GM12878 (cell line): ENCODE measurements at regions not wholly inside any gene's neighbourhood (a gene's known extent, or its start where the extent isn't known, plus 50 kb on each side); places are given as distances from the start of the nearest gene placed in this dataset.

ENCODE experiments used
- ATAC-seq: fragments of 200-7000 bp; cut with Tn5 transposase; 3 replicates; pipeline ENCODE4 v1.9.1; 2020; ENCODE audit warnings: mild to moderate bottlenecking, moderate library complexity
- BruUV-seq: library from RNA; stranded (reverse); fragments of 400-500 nt; replicated peaks from 2 replicates; lab custom pipeline; 2021; lab: Mats Ljungman, UMichigan
- CTCF ChIA-PET: fragments of 300-600 bp; sonication (Branson Sonifier 250); formaldehyde crosslinking; extraction: SDS; loops from one replicate; lab custom pipeline; 2021; ENCODE audit warnings: inconsistent platforms; lab: Yijun Ruan, JAX
- POLR2A ChIA-PET: fragments of 350-600 bp; formaldehyde crosslinking; extraction: SDS; loops from one replicate; lab custom pipeline; 2021; ENCODE audit warnings: inconsistent platforms; lab: Charles Lee
- RAD21 ChIA-PET: fragments of 300-600 bp; sonication (Branson Sonifier 250); formaldehyde crosslinking; loops from one replicate; lab custom pipeline; 2023; ENCODE audit warnings: antibody characterized with exemption; ENCODE audit not compliant: unreplicated experiment; lab: Charles Lee
- SMC1A ChIA-PET: fragments of 300-600 bp; sonication (Branson Sonifier 250); formaldehyde crosslinking; loops from one replicate; lab custom pipeline; 2023; ENCODE audit not compliant: unreplicated experiment, uncharacterized antibody; lab: Charles Lee
- DNase-seq: peaks from one replicate; pipeline ENCODE4 v3.0.0-alpha.2; 2011; ENCODE audit warnings: low read depth, low spot score
- FAIRE-seq: peaks from 3 replicates; lab custom pipeline; 2011; peaks lifted over from hg19 to GRCh38; lab: Jason Lieb, UNC
- H2AFZ ChIP-seq: 2 replicates; pipeline ENCODE4 v1.6.0; 2011; ENCODE audit warnings: low read depth, low read length, control low read depth; ENCODE audit not compliant: control insufficient read depth
- H3K27ac ChIP-seq: 2 replicates; pipeline ENCODE4 v1.5.1; 2011; ENCODE audit warnings: control low read depth; ENCODE audit not compliant: control insufficient read depth, insufficient read depth
- H3K27me3 ChIP-seq, 2 experiments: replicated peaks in 1 of 2; 2 replicates each; pipeline versions ENCODE4 v1.6.0 to v1.6.1; 2011; ENCODE audit warnings: low read length in 1 of 2; ENCODE audit not compliant: control insufficient read depth in 2 of 2, insufficient read depth in 2 of 2
- H3K36me3 ChIP-seq, 2 experiments: 2 replicates each; pipeline ENCODE4 v1.5.1; 2011; ENCODE audit warnings: low read length in 1 of 2; ENCODE audit not compliant: control insufficient read depth in 2 of 2, insufficient read depth in 2 of 2
- H3K4me1 ChIP-seq: 2 replicates; pipeline ENCODE4 v1.6.1; 2011; ENCODE audit warnings: mild to moderate bottlenecking, low read length, moderate library complexity, mixed read lengths; ENCODE audit not compliant: control insufficient read depth, insufficient read depth
- H3K4me2 ChIP-seq: 2 replicates; pipeline ENCODE4 v1.6.0; 2011; ENCODE audit warnings: control low read depth; ENCODE audit not compliant: control insufficient read depth, insufficient read depth
- H3K4me3 ChIP-seq: fragments of 200-600 bp; sonication (generic); 2 replicates; pipeline ENCODE4 v1.5.1; 2016
- H3K79me2 ChIP-seq: 2 replicates; pipeline ENCODE4 v1.6.0; 2011; ENCODE audit warnings: low read length; ENCODE audit not compliant: control insufficient read depth, insufficient read depth
- H3K9ac ChIP-seq: 2 replicates; pipeline ENCODE4 v1.8.0; 2011; ENCODE audit warnings: low read length, control low read depth, mixed read lengths; ENCODE audit not compliant: control insufficient read depth, insufficient read depth
- H3K9me3 ChIP-seq: replicated peaks from 3 replicates; pipeline ENCODE4 v1.5.1; 2011; ENCODE audit warnings: mild to moderate bottlenecking, low read length; ENCODE audit not compliant: control insufficient read depth, insufficient read depth
- H4K20me1 ChIP-seq: 2 replicates; pipeline ENCODE4 v1.6.0; 2011; ENCODE audit not compliant: control insufficient read depth, insufficient read depth
- CBFB ChIP-seq: IDR thresholded peaks from 2 replicates; pipeline ENCODE4 v1.6.1; 2016; ENCODE audit warnings: antibody characterized with exemption, low read depth
- CTCF ChIP-seq, 3 experiments: IDR thresholded peaks in 2 of 3; conservative IDR thresholded peaks in 1 of 3; 2 replicates each; pipeline ENCODE4 v1.5.1; 2011; ENCODE audit warnings: low read depth in 3 of 3, low read length in 3 of 3, mild to moderate bottlenecking in 3 of 3, control low read depth in 2 of 3, moderate library complexity in 2 of 3, inconsistent platforms in 1 of 3, mixed read lengths in 1 of 3; ENCODE audit not compliant: control insufficient read depth in 2 of 3, insufficient read depth in 1 of 3; ENCODE audit errors: extremely low read depth in 1 of 3
- GABPA ChIP-seq: IDR thresholded peaks from 2 replicates; pipeline ENCODE4 v1.6.1; 2014; ENCODE audit warnings: antibody characterized with exemption, low read depth, mild to moderate bottlenecking, inconsistent platforms
- HDGF ChIP-seq: fragments of 450-650 bp; IDR thresholded peaks from 2 replicates; pipeline ENCODE4 v1.6.1; 2016; ENCODE audit warnings: antibody characterized with exemption
- HSF1 ChIP-seq: fragments of 150-350 bp; IDR thresholded peaks from 2 replicates; pipeline ENCODE4 v1.6.1; 2014; ENCODE audit warnings: mild to moderate bottlenecking, low read depth, low read length
- KLF5 ChIP-seq: fragments of 450-650 bp; IDR thresholded peaks from 2 replicates; pipeline ENCODE4 v1.6.1; 2014; ENCODE audit warnings: mild to moderate bottlenecking; ENCODE audit not compliant: partially characterized antibody
- NFYB ChIP-seq: IDR thresholded peaks from 2 replicates; pipeline ENCODE4 v1.6.1; 2011; ENCODE audit warnings: low read depth, mild to moderate bottlenecking, low read length, improper control_type of control experiment, moderate library complexity; ENCODE audit not compliant: insufficient read depth
- NRF1 ChIP-seq: conservative IDR thresholded peaks from 2 replicates; pipeline ENCODE4 v1.6.1; 2011; ENCODE audit warnings: mild to moderate bottlenecking, low read depth, low read length, improper control_type of control experiment
- RAD21 ChIP-seq: IDR thresholded peaks from 2 replicates; pipeline ENCODE4 v1.6.1; 2011; ENCODE audit warnings: mild to moderate bottlenecking, low read depth, low read length, moderate library complexity; ENCODE audit not compliant: insufficient read depth
- WGBS: methylation state at CpG from one replicate; pipeline ENCODE4 v1.1.6; 2016; ENCODE audit warnings: low lambda C conversion rate; ENCODE audit not compliant: insufficient replicate concordance, insufficient coverage; ENCODE audit errors: missing lambda C conversion rate; 5-methylcytosine and 5-hydroxymethylcytosine counted together
- in situ Hi-C: fragments of 300-500 bp; cut with MboI; formaldehyde crosslinking; loops from 9 replicates; pipeline ENCODE4 v1.14.3; 2018; ENCODE audit warnings: mixed read lengths
- intact Hi-C: fragments of 100-400 bp; cut with micrococcal nuclease; formaldehyde crosslinking; loops from one replicate; pipeline ENCODE4 v1.14.2; 2022; ENCODE audit not compliant: unreplicated experiment

GRCh38 chr17:14749269-14749668 lies 448.4 kb downstream of the HS3ST3B1 start:
- Histone ChIP-seq H3K4me2 (no peak overlapping the region), H3K27me3 (no peaks in the 10 kb centered on the region), H3K36me3 (no peaks in the 10 kb centered on the region), H3K4me3 (no peak overlapping the region), H3K27ac (no peak overlapping the region), H4K20me1 (no peaks in the 10 kb centered on the region), H3K9ac (no peak overlapping the region), H2AFZ (no peak overlapping the region), H3K9me3 (no peaks in the 10 kb centered on the region; the same call in 2 of the 3 replicates), H3K79me2 (no peaks in the 10 kb centered on the region), H3K4me1 (no peaks in the 10 kb centered on the region)
- SMC1A ChIA-PET = no interaction called here
- POLR2A ChIA-PET = no interaction called here
- ATAC-seq (no peak), DNase-seq (no peak), FAIRE-seq (no peak)
- RAD21 ChIA-PET = no interaction called here
- in situ Hi-C loops (no loop called here), intact Hi-C loops (no loop called here)
- CTCF ChIA-PET = no interaction called here
- WGBS = 10% methylated on average over 4 of the region's 4 CpGs
- no TSS peak for BruUV-seq
- TF ChIP-seq CTCF (IDR thresholded peaks at IDR 0.05 in 2 of 3, conservative IDR thresholded peaks at IDR 0.05 in 1 of 3; ENCODE audit: control insufficient read depth in 2 of 3, extremely low read depth in 1 of 3, insufficient read depth in 1 of 3, low read depth in 3 of 3, low read length in 3 of 3) (no peak), HDGF (no peak), GABPA (no peak), KLF5 (no peak), NRF1 (no peak), CBFB (no peak), NFYB (no peak), RAD21 (no peak), HSF1 (no peak)
